ENCODE measurements at regions not wholly inside any gene's neighbourhood (a gene's known extent, or its start where the extent isn't known, plus 50 kb on each side); places are given as distances from the start of the nearest gene placed in this dataset.

GRCh38 chr2:193523662-193524061 lies 1328.9 kb upstream of the TMEFF2 start:
- Mint-ChIP-seq H3K27me3 (peaks cover 2% of the 10 kb centered on the region), H3K27ac (no peak overlapping the region), H3K36me3 (no peaks in the 10 kb centered on the region), H3K4me1 (ENCODE audit: low read depth) (peaks cover 7% of the 10 kb centered on the region), H3K9me3 (ENCODE audit: low read depth) (peaks cover 8% of the 10 kb centered on the region), H3K4me3 (no peak overlapping the region)

GRCh38 chr2:193521523-193521922 lies 1326.8 kb upstream of the TMEFF2 start:
- Mint-ChIP-seq H3K4me1 (ENCODE audit: low read depth) (no peaks in the 10 kb centered on the region), H3K27me3 (peaks cover 2% of the 10 kb centered on the region), H3K27ac (no peak overlapping the region), H3K9me3 (ENCODE audit: low read depth) (peaks cover 8% of the 10 kb centered on the region), H3K4me3 (no peak overlapping the region), H3K36me3 (no peaks in the 10 kb centered on the region)

- Mint-ChIP-seq H3K27ac (no peak overlapping the region), H3K4me1 (ENCODE audit: low read depth) (no peaks in the 10 kb centered on the region), H3K36me3 (no peaks in the 10 kb centered on the region), H3K4me3 (no peak overlapping the region), H3K9me3 (ENCODE audit: low read depth) (peaks cover 8% of the 10 kb centered on the region), H3K27me3 (peaks cover 2% of the 10 kb centered on the region)
Measured at GRCh38 chr2:193520709-193521458, 1326.2 kb upstream of the TMEFF2 start.

- H3K4me3 Mint-ChIP-seq: no peak overlapping the region
- peaks cover 2% of the 10 kb centered on the region for H3K27me3 Mint-ChIP-seq
- peaks cover 5% of the 10 kb centered on the region for H3K9me3 Mint-ChIP-seq (ENCODE audit: low read depth)
- no peaks in the 10 kb centered on the region for H3K4me1 Mint-ChIP-seq (ENCODE audit: low read depth)
- no peaks in the 10 kb centered on the region for H3K36me3 Mint-ChIP-seq
- no peak overlapping the region for H3K27ac Mint-ChIP-seq
Measured at GRCh38 chr2:193518041-193518817, 1323.5 kb upstream of the TMEFF2 start.

GRCh38 chr2:193517615-193518014 lies 1322.9 kb upstream of the TMEFF2 start:
- Mint-ChIP-seq H3K4me3 (no peak overlapping the region), H3K27me3 (peaks cover 2% of the 10 kb centered on the region), H3K9me3 (ENCODE audit: low read depth) (peaks cover 5% of the 10 kb centered on the region), H3K4me1 (ENCODE audit: low read depth) (no peaks in the 10 kb centered on the region), H3K27ac (no peak overlapping the region), H3K36me3 (no peaks in the 10 kb centered on the region)

GRCh38 chr2:193506035-193506434 lies 1311.3 kb upstream of the TMEFF2 start:
- no peaks in the 10 kb centered on the region for H3K4me1 Mint-ChIP-seq (ENCODE audit: low read depth)
- H3K27ac Mint-ChIP-seq: no peak overlapping the region
- H3K9me3 Mint-ChIP-seq (ENCODE audit: low read depth): no peaks in the 10 kb centered on the region
- no peaks in the 10 kb centered on the region for H3K27me3 Mint-ChIP-seq
- H3K36me3 Mint-ChIP-seq: no peaks in the 10 kb centered on the region
- no peak overlapping the region for H3K4me3 Mint-ChIP-seq

GRCh38 chr2:193505620-193506019 lies 1310.9 kb upstream of the TMEFF2 start:
- H3K27me3 Mint-ChIP-seq: no peaks in the 10 kb centered on the region
- H3K4me1 Mint-ChIP-seq (ENCODE audit: low read depth): no peaks in the 10 kb centered on the region
- no peaks in the 10 kb centered on the region for H3K36me3 Mint-ChIP-seq
- H3K4me3 Mint-ChIP-seq: no peak overlapping the region
- no peaks in the 10 kb centered on the region for H3K9me3 Mint-ChIP-seq (ENCODE audit: low read depth)
- no peak overlapping the region for H3K27ac Mint-ChIP-seq

- no peaks in the 10 kb centered on the region for H3K27me3 Mint-ChIP-seq
- H3K36me3 Mint-ChIP-seq: no peaks in the 10 kb centered on the region
- H3K9me3 Mint-ChIP-seq (ENCODE audit: low read depth): no peaks in the 10 kb centered on the region
- no peaks in the 10 kb centered on the region for H3K4me1 Mint-ChIP-seq (ENCODE audit: low read depth)
- H3K4me3 Mint-ChIP-seq: no peak overlapping the region
- H3K27ac Mint-ChIP-seq: no peak overlapping the region
Measured at GRCh38 chr2:193502363-193503035, 1307.8 kb upstream of the TMEFF2 start.

GRCh38 chr2:193496786-193497185 lies 1302.1 kb upstream of the TMEFF2 start:
- Mint-ChIP-seq H3K27ac (no peak overlapping the region), H3K4me1 (ENCODE audit: low read depth) (no peaks in the 10 kb centered on the region)

GRCh38 chr2:193482557-193482956 lies 1287.8 kb upstream of the TMEFF2 start:
- H3K36me3 Mint-ChIP-seq: no peaks in the 10 kb centered on the region
- no peak overlapping the region for H3K4me3 Mint-ChIP-seq
- no peaks in the 10 kb centered on the region for H3K27me3 Mint-ChIP-seq
- no peak overlapping the region for H3K27ac Mint-ChIP-seq
- H3K4me1 Mint-ChIP-seq (ENCODE audit: low read depth): peaks cover 3% of the 10 kb centered on the region
- no peaks in the 10 kb centered on the region for H3K9me3 Mint-ChIP-seq (ENCODE audit: low read depth)

More at GRCh38 chr2:193496786-193497185, 1302.1 kb upstream of the TMEFF2 start:
- Mint-ChIP-seq H3K9me3 (ENCODE audit: low read depth) (no peaks in the 10 kb centered on the region), H3K4me3 (no peak overlapping the region), H3K27me3 (no peaks in the 10 kb centered on the region), H3K36me3 (no peaks in the 10 kb centered on the region)

- Mint-ChIP-seq H3K9me3 (ENCODE audit: low read depth) (no peaks in the 10 kb centered on the region), H3K27me3 (no peaks in the 10 kb centered on the region), H3K27ac (no peak overlapping the region), H3K4me3 (no peak overlapping the region), H3K4me1 (ENCODE audit: low read depth) (peaks cover 17% of the 10 kb centered on the region), H3K36me3 (no peaks in the 10 kb centered on the region)
Measured at GRCh38 chr2:193480187-193480586, 1285.5 kb upstream of the TMEFF2 start.

- H3K9me3 Mint-ChIP-seq (ENCODE audit: low read depth): peaks cover 4% of the 10 kb centered on the region
- no peaks in the 10 kb centered on the region for H3K36me3 Mint-ChIP-seq
- H3K4me3 Mint-ChIP-seq: peak overlapping the region; percentile 5
- H3K27me3 Mint-ChIP-seq: no peaks in the 10 kb centered on the region
- H3K4me1 Mint-ChIP-seq (ENCODE audit: low read depth): peaks cover 15% of the 10 kb centered on the region
- H3K27ac Mint-ChIP-seq: peak overlapping the region; percentile 1
Measured at GRCh38 chr2:193476171-193476800, 1281.6 kb upstream of the TMEFF2 start.

- Mint-ChIP-seq H3K36me3 (no peaks in the 10 kb centered on the region), H3K4me1 (ENCODE audit: low read depth) (peaks cover 15% of the 10 kb centered on the region), H3K27me3 (no peaks in the 10 kb centered on the region), H3K4me3 (no peak overlapping the region), H3K9me3 (ENCODE audit: low read depth) (peaks cover 4% of the 10 kb centered on the region), H3K27ac (no peak overlapping the region)
Measured at GRCh38 chr2:193475038-193475437, 1280.3 kb upstream of the TMEFF2 start.

GRCh38 chr2:193469251-193469650 lies 1274.5 kb upstream of the TMEFF2 start:
- Mint-ChIP-seq H3K27ac (no peak overlapping the region), H3K4me3 (no peak overlapping the region), H3K27me3 (no peaks in the 10 kb centered on the region), H3K4me1 (ENCODE audit: low read depth) (peaks cover 12% of the 10 kb centered on the region), H3K9me3 (ENCODE audit: low read depth) (peaks cover 4% of the 10 kb centered on the region), H3K36me3 (no peaks in the 10 kb centered on the region)

All from activated naive CD8-positive, alpha-beta T cell (primary cell).